Stimulated activated CD4-positive, alpha-beta T cell treated with anti-CD3 and anti-CD28 coated beads, Interleukin-1b, Interleukin-23, amount 100 ng/mL, for 4 hours (primary cell): ENCODE measurements at regions not wholly inside any gene's neighbourhood (a gene's known extent, or its start where the extent isn't known, plus 50 kb on each side); places are given as distances from the start of the nearest gene placed in this dataset.
"Not testable (repeated sequence)": the region's sequence is repeated elsewhere in the genome, so short reads cannot be mapped to it uniquely, and the experiment has no call there.

ENCODE experiments used
- DNase-seq, 2 donors: peaks; one replicate each; pipeline ENCODE4 v3.0.0-alpha.2; 2020; ENCODE audit warnings: low read depth in 2 of 2

DNA sequence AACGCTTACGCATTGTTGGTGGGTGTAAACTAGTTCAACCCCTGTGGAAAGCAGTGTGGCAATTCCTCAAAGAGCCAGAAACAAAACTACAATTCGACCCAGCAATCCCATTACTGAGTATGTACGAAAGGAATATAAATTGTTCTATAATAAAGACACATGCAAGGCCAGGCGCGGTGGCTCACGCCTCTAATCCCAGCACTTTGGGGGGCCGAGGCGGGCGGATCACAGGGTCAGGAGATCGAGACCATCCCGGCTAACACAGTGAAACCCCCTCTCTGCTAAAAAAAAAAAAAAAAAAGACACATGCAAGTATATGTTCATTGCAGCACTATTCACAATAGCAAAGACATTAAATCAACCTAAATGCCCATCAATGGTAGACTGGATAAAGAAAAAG is 217.6 kb upstream of the ISL1 start:
- not testable (repeated sequence) for DNase-seq

DNA sequence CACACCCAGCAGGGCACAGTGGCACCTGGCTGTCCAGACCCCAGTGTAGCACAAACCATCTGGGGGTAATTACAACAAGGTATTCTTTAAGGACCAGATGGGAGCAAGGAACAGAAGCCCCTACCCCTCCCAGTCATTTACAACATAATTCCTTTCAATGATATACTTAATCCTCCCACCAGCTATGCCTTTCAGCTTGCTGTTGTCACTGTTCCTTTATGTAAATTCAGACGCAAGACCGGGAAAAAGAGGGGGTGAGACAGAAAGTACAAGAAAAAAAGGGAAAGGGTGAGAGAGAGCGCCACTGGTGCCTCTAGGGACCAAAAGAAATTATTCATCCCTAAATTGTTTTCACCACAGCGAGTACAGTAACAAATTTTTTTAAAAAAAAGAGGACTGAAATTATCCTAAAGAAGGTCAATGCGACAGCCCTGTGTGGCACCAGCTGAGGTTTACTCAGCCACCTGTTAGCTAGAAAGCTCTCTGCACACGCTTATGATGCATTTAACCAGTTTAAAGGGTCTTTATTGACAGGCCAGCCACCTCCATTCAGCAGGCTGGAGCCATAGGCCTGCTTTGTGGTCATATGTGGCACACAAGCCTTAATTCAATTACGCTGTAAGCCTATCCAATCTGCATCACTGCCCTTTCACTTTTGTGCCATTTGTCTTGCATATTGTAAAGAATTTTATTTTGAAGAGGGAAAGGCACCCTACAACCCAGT is 210.2 kb upstream of the ISL1 start:
- no peak for DNase-seq

DNA sequence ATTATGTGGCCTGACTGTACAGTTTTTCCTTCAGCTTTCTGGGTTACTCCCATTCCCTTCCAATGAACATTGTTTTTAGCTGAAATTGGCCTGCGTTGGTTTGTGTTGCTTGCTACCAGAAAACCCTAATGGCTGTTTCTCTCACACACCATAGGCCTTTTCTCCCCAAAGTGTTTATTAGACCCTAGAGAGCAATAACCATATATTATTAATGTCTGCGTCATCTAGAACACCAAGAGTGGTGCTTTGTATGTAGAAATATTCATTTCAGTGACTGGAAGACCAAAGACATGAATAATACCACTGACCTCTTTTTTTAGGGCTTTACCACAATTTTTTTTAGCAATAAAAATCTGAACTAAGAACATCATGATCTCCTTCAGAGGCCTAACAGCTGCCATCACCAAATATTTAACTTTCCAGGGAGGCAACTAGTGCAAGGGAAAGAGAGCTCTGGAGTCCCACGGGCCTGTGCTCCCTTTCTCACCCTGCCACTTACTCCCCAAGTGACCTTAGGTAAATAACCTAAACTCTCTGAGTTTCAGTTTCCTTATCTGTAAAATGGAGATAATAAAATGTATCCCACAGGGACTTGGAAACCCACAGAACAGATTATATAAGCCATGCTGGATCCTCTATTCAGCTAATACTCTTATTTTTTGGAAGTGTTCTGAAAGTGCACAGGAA is 201.9 kb upstream of the ISL1 start:
- no peak for DNase-seq

DNA sequence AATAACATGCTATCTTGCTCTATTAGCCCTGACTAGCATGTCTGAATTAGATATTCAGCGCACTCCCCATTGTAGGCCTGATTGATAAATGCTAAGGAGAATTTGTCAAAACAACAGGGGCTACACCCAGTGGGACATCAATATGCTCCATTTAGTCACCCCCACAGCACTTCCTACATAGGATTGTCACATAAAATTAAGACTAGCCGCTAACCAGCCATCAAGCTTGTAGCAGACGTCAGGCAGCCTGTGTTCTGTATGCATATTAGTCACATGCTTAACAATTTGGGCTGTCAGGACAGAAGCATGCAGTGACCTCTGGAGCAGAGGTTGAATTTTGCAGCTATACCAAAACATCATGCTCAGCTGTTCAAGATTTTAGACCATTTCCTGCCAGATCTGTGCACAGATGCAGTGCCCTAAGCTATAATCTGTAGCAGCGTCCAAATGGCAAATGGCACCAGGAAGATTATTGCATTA is 197.4 kb upstream of the ISL1 start:
- DNase-seq, result no peak

DNA sequence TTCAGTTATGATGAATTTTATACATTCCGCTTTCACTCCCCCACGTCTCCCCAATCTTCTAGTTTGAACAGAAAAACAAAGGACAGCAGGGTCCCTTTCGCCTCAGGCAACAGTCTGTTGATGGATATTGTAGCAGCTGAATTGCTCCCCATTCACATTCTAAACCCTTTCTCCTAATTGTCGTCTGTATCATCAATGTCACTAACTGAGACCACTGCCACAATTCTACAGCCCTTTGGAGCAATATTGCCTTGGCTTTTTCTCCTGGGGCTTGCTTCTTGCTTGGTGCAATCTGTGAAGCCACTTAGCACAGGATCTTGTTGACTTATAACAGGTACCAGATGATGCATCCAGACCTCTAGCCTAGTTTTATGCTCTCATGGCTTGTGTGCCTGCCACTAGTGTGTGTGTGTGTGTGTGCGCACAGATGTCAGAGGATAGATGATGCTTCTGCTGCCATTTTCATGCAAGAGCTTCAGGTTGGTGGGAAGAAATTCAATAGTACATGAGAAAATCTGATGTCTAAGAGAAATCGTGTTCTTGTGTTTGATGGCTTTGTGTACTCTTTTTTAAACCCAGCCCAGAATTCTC is 195.2 kb upstream of the ISL1 start:
- DNase-seq, result no peak

DNA sequence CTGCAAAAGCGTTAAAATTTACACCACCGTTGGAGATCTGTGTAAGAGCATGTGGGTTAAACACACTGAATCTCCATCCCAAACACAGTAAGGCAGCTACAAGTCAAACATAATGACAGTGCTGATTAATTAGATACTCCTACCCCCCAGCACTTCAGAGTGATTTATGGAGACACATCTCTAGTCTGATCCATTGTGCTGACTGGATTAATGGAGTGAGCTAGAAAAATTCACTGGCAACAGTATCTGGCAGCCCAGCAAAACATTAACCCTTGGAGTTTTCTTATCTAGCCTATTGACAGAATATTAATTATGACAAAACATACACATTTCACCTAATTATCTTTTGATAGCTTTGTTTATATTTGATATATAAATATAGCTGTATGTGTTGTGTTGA is 188.6 kb upstream of the ISL1 start:
- DNase-seq, result no peak

DNA sequence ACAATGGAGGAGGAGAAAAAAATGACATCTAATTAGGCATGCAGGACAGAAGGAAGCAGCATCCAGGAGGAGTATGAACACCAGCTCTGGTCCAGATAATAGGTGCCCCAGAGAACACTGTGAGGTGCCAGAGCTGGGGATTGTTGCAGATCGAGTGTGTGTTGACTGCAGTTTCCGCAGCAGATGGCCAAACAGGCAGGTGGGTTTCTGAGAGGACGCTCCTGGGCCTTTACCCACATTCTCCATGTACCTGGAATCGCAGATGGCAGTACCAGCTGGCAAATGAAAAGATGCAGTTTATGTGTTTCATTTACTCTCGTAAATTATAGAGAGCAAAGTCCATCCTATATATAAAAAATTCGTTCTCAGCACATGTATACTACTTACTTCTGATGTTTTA is 182.2 kb upstream of the ISL1 start:
- DNase-seq, result no peak

DNA sequence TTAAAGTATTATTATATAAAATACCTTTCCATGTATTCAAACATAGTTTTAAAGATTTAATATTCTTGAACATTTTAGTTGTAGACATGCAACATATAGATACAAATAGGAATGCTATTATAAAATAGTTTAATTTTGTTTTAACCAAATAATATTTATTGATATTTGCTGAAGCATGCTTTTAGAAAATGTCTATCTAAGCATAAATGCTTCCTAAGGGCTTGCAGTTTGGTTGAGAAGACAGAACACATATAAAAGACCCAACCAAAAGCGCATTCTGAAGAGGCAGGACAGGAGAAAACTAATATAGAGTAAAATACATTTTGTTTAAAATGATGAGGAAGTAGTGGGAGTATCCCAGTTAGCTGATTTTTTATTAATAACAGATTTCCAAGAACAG is 181.5 kb upstream of the ISL1 start:
- no peak for DNase-seq

DNA sequence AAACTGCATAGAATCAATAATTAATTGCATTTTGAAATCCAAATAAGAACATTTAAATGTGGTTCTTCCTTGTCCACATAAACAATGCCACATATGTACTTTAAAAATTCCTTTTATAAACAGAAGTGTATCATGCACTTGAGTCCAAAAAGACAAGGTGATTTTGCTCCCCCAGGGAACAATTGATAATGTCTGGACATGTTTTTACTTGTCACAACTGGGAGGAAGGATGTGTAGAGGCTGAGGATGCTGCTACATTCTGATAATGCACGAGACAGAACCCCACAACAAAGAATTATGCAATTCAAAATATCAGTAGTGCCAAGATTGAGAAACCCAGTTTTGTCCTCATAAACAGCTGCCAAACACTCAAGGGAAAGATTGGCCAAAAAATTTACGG is 181.1 kb upstream of the ISL1 start:
- no peak for DNase-seq

DNA sequence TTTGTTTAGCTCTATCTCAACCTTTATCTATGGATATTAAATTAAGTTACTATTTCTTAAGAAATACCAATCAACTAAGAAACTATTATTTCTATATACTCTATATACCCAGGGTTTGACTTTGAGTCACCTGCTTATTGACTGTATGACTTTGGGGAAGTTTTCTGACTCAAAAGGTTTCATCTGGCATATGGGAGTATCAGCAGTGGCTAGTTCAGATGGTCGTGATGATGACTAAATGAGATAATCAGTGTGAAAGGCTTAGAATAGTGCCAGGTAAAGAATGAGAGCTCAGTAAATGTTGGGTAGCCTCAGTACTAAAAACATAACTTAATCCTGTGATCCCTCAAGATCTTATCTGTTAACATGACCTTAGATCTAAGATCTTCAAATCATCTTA is 179.7 kb upstream of the ISL1 start:
- DNase-seq, result no peak

DNA sequence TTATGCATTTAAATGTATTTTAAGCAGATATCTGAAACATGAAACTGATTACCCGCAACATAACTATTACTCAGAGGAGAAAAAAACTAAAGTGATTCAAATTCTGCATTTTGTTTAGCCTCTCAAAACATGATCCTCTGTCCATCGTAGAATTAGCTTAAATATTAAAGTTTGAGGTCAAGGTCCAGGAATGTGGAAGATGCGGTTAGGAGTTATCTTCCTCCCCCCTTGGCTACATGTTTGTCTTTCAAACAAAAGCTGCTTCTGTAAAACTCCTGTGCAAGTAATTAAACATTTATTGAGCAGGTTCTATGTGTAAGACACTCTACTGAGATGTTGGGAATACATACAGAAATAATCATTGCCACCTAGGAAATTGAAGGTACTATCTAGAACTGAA is 175.0 kb upstream of the ISL1 start:
- DNase-seq, result no peak

DNA sequence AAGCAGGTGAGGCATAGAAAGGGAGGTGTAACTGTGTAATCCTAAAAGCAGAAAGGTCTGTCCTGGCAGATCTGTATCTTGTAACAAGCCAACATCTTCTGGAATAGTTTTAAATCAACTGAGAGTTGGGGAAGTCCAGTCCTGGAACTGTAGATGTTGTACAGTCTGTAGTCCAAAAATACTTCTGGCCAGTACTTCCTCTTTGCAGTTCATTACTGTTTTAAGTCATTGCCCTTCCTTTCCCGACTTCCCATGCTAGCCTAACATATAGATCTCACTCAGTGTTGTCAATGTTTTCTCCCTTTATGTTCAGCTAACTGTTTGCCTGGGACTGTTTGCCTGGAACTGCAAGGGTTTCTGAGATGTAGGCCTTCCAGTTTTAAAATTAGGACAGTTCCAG is 168.5 kb upstream of the ISL1 start:
- no peak for DNase-seq

DNA sequence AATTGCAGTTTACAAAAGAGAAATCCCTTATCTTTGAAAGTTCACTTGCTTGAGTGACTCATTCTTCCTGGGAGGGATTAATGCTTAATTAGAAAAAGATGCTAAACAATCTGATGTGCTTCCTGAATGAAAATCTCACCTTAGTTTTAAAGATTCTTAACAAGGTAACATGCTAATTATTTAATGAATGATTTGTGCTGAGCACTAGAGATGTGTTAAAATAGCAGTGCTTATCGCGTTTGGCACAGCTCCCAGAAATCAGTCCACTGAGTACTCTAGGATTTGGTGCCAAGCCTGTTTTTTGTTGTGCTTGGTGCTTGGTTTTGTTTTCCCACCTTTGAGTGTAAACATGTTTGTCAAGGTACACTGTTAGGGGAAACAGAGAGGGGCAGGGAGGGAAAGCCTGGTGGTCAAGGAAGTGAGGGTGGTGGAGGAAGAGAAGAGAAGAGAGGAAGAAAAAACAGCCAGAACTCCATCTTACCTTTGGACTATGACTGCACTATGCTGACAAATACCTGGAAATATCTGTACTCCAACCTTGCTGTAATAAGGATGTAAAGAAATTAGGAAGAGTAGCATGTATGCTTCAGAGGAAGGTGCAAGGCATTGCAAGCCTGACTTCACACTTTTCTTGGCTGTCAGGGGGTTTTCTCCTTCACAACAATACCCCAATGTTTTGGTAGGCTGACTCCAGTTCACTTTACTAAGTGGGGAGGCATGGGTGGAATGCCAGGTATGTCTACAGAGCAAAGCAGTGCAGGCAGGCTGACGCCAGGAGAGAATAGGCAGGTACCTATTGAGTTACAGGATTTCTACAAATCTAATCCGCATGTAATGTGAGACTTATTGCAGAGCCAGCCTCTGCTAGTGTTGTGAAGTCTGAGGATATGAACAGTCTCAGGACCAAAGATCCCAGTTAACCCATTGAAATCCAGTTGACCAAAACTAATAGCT is 157.2 kb upstream of the ISL1 start:
- no peak for DNase-seq

DNA sequence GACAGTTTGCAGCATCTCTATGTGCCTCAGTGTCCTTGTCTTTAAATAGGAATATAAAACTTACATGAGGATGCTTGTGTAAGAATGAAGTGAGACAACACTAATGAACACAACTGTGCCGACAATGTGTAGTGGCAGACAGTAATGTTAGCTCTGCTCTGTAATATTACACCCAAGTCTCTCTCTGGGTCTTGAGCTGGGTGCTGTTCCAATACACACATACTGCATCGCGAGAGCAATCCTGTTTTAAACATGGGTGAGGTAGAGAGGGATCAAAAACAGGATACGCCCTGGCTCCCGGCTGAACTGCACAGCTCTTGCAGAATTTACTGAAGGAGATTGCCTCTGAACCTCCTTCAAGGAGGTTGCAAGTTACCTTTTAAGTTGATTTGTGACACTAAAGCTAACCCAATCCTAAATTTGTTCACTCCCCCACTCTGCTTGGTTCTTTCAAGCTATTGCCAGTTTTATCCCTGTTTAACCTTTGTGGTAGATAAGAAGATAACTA is 155.2 kb upstream of the ISL1 start:
- DNase-seq, result no peak

DNA sequence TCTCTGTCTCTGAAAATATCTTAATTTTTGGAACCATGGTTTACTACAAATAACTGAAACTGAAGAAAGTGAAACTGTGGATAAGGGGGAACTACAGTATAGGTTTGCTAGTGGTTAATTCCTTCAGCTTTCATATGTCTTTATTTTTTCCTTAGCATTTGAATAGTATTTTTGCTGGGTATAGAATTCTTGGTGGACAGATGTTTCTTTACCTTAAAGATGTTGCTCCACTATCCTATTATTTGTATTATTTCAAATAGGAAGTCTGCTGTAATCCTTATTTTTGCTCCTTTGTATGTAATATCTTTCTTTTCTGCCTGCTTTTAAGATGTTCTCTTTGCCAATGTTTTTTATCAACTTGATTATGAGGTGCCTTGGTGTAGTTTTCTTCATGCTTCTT is 152.9 kb upstream of the ISL1 start:
- DNase-seq, result no peak

DNA sequence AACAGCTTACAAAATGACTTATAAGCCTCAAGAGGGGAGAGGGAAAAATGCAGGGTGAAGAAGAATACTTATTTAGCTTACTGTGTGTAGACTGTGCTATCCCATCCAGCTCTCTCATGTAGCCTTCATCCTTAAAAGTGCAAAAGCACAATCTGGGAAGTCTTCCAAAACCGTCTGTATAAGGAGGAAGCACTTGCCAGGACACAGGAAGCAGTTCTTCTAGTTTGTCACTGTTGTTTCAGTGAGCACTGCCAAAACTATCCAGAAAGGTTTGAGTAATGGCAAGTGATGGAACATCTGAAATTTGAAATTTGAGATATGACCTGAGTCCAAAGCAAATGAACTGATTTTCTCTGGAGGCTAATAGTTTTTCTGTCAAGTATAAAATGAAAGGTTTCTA is 140.8 kb upstream of the ISL1 start:
- no peak for DNase-seq

DNA sequence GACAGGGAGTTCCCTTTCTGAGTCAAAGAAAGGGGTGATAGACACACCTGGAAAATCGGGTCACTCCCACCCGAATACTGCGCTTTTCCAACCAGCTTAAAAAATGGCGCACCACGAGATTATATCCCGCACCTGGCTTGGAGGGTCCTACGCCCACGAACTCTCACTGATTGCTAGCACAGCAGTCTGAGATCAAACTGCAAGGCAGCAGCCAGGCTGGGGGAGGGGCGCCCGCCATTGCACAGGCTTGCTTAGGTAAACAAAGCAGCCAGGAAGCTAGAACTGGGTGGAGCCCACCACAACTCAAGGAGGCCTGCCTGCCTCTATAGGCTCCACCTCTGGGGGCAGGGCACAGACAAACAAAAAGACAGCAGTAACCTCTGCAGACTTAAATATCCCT is 132.3 kb upstream of the ISL1 start:
- DNase-seq, result not testable (repeated sequence)

DNA sequence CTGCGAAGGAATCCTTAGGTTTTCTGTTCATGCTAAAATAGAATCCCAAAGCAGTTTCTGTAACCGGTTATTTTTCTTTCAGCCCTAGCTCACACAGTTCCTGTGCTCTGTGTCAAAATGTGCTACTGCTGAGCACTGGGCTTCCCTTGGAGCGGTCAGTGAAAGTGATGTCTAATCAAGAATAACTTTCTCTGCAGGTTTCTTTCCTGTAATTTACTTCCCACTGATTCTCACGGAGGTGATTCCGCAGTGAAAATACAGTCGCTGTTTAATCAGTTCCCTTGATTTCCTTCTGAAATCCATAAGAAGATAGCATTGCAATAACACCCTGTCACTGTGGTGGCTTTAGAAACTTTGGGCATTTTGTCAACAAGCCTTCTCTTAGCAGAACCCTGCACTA is 112.0 kb upstream of the ISL1 start:
- DNase-seq, result no peak

DNA sequence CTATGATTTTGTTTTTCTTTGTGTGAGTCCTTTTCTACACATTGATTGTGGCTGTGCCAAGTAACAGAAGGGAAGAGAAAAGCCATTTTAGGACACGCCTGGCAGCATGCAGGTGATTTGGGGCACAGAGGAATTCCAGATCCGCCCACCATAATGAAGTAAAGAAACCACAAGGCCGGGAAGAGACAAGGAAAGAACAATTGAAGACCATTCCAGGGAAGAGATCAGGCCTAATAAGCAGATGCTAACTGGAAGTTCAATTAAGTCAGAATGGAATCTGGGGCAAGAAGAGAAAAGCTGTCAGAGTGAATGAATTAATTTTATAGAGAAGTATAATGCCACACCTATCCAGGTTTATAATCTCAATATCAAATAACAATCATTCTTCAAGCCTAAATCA is 110.2 kb upstream of the ISL1 start:
- DNase-seq, result no peak

DNA sequence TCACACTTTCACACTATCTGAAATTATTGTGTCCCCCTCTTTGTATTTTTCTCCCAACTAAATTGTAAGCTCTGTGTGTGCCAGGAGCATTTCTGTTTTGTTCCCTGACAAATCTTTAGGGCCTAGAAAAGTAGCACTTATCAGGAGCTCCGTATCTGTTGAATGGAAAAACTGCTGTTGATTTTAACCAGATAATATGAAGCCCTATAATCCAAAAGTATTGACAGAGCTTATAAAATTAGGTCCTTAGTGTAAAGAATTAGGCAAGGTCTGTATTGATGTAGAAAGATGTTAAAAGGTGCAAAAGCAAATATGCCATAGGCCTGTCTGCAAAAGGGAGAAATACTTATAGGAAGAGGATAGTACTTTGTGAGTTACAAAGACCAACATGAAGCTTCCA is 109.4 kb upstream of the ISL1 start:
- no peak for DNase-seq

DNA sequence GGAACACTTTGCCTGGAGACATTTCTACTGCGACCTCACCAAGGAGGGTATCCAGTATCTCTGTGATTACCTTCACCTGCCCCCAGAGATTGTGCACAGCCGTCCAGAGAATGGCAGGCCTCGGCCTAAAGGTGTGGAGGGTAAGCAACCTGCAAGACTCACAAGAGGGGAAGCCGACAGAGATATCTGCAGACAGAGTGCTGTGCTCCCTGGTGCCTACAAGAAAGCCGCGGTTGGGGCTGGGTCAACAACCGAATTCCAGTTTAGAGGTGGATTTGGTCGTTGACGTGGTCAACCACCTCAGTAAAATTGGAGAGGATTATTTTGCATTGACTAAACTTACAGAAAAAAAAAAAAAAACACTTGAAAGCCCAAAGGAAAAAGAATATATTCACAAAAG is 107.8 kb upstream of the ISL1 start:
- no peak for DNase-seq

DNA sequence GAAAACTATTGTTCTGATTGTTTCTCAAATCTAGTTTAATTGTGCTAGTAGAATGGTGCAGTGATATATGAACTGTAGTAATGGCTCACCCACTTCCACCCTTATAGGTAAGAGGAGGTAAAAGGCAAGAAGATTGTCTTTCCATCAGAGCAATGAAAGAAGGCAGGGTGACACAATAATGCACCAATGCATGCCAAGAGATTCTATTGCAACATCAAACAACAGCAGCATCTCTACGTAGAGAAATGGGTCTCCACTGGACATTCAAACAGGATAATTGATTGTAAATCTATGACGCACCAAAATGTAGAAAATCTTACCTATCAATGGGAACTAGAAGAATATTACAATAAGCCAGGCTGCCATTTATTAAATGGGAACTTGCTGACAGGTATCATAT is 107.0 kb upstream of the ISL1 start:
- DNase-seq, result no peak
